GM11168 (cell line): ENCODE measurements at regions not wholly inside any gene's neighbourhood (a gene's known extent, or its start where the extent isn't known, plus 50 kb on each side); places are given as distances from the start of the nearest gene placed in this dataset.

Experiments
- in situ Hi-C: fragments of 300-500 bp; cut with MboI; formaldehyde crosslinking; loops from one replicate; pipeline ENCODE4 v1.12.0; 2022; ENCODE audit warnings: low sequenced_read_pairs; ENCODE audit not compliant: unreplicated experiment

- in situ Hi-C loops, result no loop called here
These were observed 84.9 kb downstream of the SNX18 start for GRCh38 chr5:54602475-54602874.

- in situ Hi-C loops, result no loop called here
These were observed 84.1 kb downstream of the SNX18 start for GRCh38 chr5:54601411-54602230.
